Gastroesophageal sphincter (tissue), 4 donors: ENCODE measurements at regions not wholly inside any gene's neighbourhood (a gene's known extent, or its start where the extent isn't known, plus 50 kb on each side); places are given as distances from the start of the nearest gene placed in this dataset.
A peak's percentile ranks its signal among the peaks of the same experiment; 100 is the strongest.

ENCODE experiments used
- ATAC-seq: fragments of 150-250 bp; one replicate; pipeline ENCODE4 v1.9.1; 2016; ENCODE audit warnings: mild to moderate bottlenecking, moderate library complexity
- H3K27ac ChIP-seq, 4 donors: fragments of 200-600 bp; sonication (generic) in 3 of 4; 1 replicate in 3 of 4; 2 replicates in 1 of 4; pipeline ENCODE4 v1.5.1; 2016 to 2019
- H3K27me3 ChIP-seq: fragments of 200-600 bp; sonication (generic); one replicate; pipeline ENCODE4 v1.5.1; 2019
- H3K36me3 ChIP-seq, 2 donors: fragments of 200-600 bp; sonication (generic); one replicate each; pipeline ENCODE4 v1.5.1; 2019; ENCODE audit warnings: control low read depth in 1 of 2
- H3K4me1 ChIP-seq, 3 donors: fragments of 200-600 bp; sonication (generic); 1 replicate in 2 of 3; 2 replicates in 1 of 3; pipeline ENCODE4 v1.5.1; 2016 to 2019; ENCODE audit warnings: control low read depth in 2 of 3
- H3K4me3 ChIP-seq, 2 donors: fragments of 200-600 bp; sonication (generic); one replicate each; pipeline ENCODE4 v1.5.1; 2019; ENCODE audit warnings: mild to moderate bottlenecking in 1 of 2, moderate library complexity in 1 of 2
- H3K9me3 ChIP-seq, 3 donors: fragments of 200-600 bp; sonication (generic); one replicate each; pipeline ENCODE4 v1.5.1; 2017 to 2019; ENCODE audit warnings: control low read depth in 2 of 3
- EP300 ChIP-seq: sonication (generic); formaldehyde crosslinking; IDR thresholded peaks from one replicate; pipeline ENCODE4 v1.6.1; 2017; ENCODE audit warnings: antibody characterized with exemption, mild to moderate bottlenecking
- POLR2A ChIP-seq, 2 donors: fragments of 450-650 bp; IDR thresholded peaks; one replicate each; pipeline ENCODE4 v1.6.1; 2017; ENCODE audit warnings: antibody characterized with exemption in 2 of 2, mild to moderate bottlenecking in 2 of 2, moderate library complexity in 1 of 2
- POLR2AphosphoS5 ChIP-seq: sonication (generic); formaldehyde crosslinking; IDR thresholded peaks from one replicate; pipeline ENCODE4 v1.6.1; 2017; ENCODE audit warnings: antibody characterized with exemption
- WGBS, 2 donors: methylation state at CpG; one replicate each; pipeline ENCODE4 v1.1.5; 2018; ENCODE audit warnings: low coverage in 1 of 2; 5-methylcytosine and 5-hydroxymethylcytosine counted together
- TF ChIP-seq, protein P1 (sequence below), 4 experiments: fragments of 200-600 bp in 2 of 4; fragments of 450-650 bp in 2 of 4; sonication (generic) in 1 of 4; IDR thresholded peaks; one replicate each; pipeline ENCODE4 v1.5.1; 2017 to 2019; ENCODE audit warnings: antibody characterized with exemption in 4 of 4, mild to moderate bottlenecking in 2 of 4, moderate library complexity in 2 of 4

- Histone ChIP-seq H3K27me3 (no peaks in the 10 kb centered on the region), H3K4me1 (peaks cover 15 to 83% (median 54%) of the 10 kb centered on the region in 3 donors), H3K9me3 (no peaks in the 10 kb centered on the region), H3K27ac (peak overlapping the region; percentile 95 to 99 (median 96)), H3K36me3 (no peaks in the 10 kb centered on the region), H3K4me3 (no peak overlapping the region)
- 12 to 36% methylated on average over 4 to 6 of the region's 8 CpGs for WGBS, 2 donors
- peak; percentile 24 for ATAC-seq
- TF ChIP-seq, protein P1, sequence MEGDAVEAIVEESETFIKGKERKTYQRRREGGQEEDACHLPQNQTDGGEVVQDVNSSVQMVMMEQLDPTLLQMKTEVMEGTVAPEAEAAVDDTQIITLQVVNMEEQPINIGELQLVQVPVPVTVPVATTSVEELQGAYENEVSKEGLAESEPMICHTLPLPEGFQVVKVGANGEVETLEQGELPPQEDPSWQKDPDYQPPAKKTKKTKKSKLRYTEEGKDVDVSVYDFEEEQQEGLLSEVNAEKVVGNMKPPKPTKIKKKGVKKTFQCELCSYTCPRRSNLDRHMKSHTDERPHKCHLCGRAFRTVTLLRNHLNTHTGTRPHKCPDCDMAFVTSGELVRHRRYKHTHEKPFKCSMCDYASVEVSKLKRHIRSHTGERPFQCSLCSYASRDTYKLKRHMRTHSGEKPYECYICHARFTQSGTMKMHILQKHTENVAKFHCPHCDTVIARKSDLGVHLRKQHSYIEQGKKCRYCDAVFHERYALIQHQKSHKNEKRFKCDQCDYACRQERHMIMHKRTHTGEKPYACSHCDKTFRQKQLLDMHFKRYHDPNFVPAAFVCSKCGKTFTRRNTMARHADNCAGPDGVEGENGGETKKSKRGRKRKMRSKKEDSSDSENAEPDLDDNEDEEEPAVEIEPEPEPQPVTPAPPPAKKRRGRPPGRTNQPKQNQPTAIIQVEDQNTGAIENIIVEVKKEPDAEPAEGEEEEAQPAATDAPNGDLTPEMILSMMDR (IDR thresholded peaks at IDR 0.05): peak in 2 of 4 experiments; percentile 24 to 27
- peak; percentile 46 for TF ChIP-seq POLR2AphosphoS5
- TF ChIP-seq POLR2A (IDR thresholded peaks at IDR 0.05): no peak
- no peak for TF ChIP-seq EP300
These were observed 64.6 kb upstream of the TARBP1 start for GRCh38 chr1:234543442-234544086.

GRCh38 chr1:234542211-234542850, 63.4 kb upstream of the TARBP1 start:
- Histone ChIP-seq H3K4me1 (peaks cover 18 to 95% (median 64%) of the 10 kb centered on the region in 3 donors), H3K27ac (peak overlapping the region; percentile 95 to 99 (median 96)), H3K36me3 (no peaks in the 10 kb centered on the region), H3K4me3 (no peak overlapping the region), H3K27me3 (no peaks in the 10 kb centered on the region), H3K9me3 (no peaks in the 10 kb centered on the region)
- TF ChIP-seq, protein P1 (IDR thresholded peaks at IDR 0.05): no peak
- no peak for TF ChIP-seq POLR2AphosphoS5
- no peak for TF ChIP-seq EP300
- no peak for TF ChIP-seq POLR2A (IDR thresholded peaks at IDR 0.05)
- no peak for ATAC-seq
- 63 to 67% methylated on average over 9 to 13 of the region's 13 CpGs for WGBS, 2 donors

- Histone ChIP-seq H3K4me3 (no peak overlapping the region), H3K27me3 (no peaks in the 10 kb centered on the region), H3K36me3 (no peaks in the 10 kb centered on the region), H3K4me1 (peaks cover 26 to 100% (median 73%) of the 10 kb centered on the region in 3 donors), H3K9me3 (no peaks in the 10 kb centered on the region), H3K27ac (peak overlapping the region; percentile 5 to 99 (median 96))
- no peak for TF ChIP-seq EP300
- TF ChIP-seq POLR2A (IDR thresholded peaks at IDR 0.05): no peak
- peak; percentile 39 for TF ChIP-seq POLR2AphosphoS5
- ATAC-seq: no peak
- 70 to 88% methylated on average over 2 to 3 of the region's 5 CpGs for WGBS, 2 donors
These were observed 62.5 kb upstream of the TARBP1 start for GRCh38 chr1:234541286-234541975.

- no peak for ATAC-seq
- Histone ChIP-seq H3K4me3 (no peak overlapping the region), H3K9me3 (no peaks in the 10 kb centered on the region), H3K27me3 (no peaks in the 10 kb centered on the region), H3K4me1 (peaks cover 34 to 100% (median 76%) of the 10 kb centered on the region in 3 donors), H3K36me3 (no peaks in the 10 kb centered on the region), H3K27ac (peak overlapping the region; percentile 95 to 99 (median 96))
- WGBS, 2 donors: 82 to 94% methylated on average over 3 to 5 of the region's 5 CpGs
- TF ChIP-seq POLR2A (IDR thresholded peaks at IDR 0.05) (no peak), POLR2AphosphoS5 (no peak), EP300 (no peak)
- TF ChIP-seq, protein P1 (IDR thresholded peaks at IDR 0.05): no peak
These were observed 61.4 kb upstream of the TARBP1 start for GRCh38 chr1:234540404-234540762.

DNA sequence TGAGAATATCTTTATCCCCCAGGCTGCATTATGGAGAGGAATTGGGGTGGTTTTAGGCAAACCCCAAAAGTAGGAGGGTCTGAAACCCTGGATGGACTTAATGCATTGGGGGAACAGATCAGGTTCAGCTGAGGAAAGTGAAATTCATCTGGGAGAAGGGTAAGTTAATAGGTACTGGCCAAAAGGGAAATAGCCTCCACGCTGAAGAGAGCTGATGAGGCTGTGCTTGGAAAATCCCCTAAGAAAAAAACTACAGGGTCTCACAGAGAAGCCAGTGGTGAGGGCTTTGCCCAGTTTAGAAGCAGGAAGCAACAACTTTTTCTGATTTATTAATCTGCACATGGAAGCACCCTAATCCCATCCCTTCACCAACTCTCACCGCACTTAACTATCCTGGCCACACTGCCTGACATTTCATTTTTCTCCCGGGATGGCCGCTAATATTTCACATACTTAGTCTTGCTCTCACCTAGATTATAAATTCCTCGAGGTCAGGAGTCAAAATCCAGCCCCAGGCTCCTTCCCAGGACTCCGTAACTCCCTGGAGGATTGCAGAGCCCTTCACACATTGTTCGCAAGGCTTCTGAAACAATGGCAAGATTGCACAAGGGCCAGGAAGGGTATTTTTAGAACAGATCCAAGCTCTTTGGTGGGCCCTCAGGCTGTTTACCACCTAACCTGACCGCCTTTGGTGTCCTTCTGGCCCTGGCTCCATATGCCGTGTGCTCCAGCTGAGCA, 60.9 kb upstream of the TARBP1 start:
- H3K9me3 ChIP-seq: no peaks in the 10 kb centered on the region
- peak overlapping the region; percentile 95 to 99 (median 96) for H3K27ac ChIP-seq
- H3K4me3 ChIP-seq: no peak overlapping the region
- H3K27me3 ChIP-seq: no peaks in the 10 kb centered on the region
- TF ChIP-seq, protein P1 (IDR thresholded peaks at IDR 0.05): no peak
- TF ChIP-seq EP300 (no peak), POLR2A (IDR thresholded peaks at IDR 0.05) (no peak), POLR2AphosphoS5 (no peak)
- WGBS, 2 donors: 31 to 59% methylated on average over 2 to 5 of the region's 9 CpGs
- H3K36me3 ChIP-seq: no peaks in the 10 kb centered on the region
- ATAC-seq: no peak
- H3K4me1 ChIP-seq: peaks cover 39 to 100% (median 76%) of the 10 kb centered on the region in 3 donors
